SH-SY5Y (cell line): ENCODE measurements at regions not wholly inside any gene's neighbourhood (a gene's known extent, or its start where the extent isn't known, plus 50 kb on each side); places are given as distances from the start of the nearest gene placed in this dataset.

Experiments used
- GATA2 ChIP-seq: IDR thresholded peaks from 2 replicates; pipeline ENCODE4 v1.6.1; 2011; ENCODE audit warnings: mild to moderate bottlenecking, low read depth, low read length
- GATA3 ChIP-seq: IDR thresholded peaks from 2 replicates; pipeline ENCODE4 v1.6.1; 2011; ENCODE audit warnings: low read depth, mild to moderate bottlenecking, low read length, moderate library complexity

DNA sequence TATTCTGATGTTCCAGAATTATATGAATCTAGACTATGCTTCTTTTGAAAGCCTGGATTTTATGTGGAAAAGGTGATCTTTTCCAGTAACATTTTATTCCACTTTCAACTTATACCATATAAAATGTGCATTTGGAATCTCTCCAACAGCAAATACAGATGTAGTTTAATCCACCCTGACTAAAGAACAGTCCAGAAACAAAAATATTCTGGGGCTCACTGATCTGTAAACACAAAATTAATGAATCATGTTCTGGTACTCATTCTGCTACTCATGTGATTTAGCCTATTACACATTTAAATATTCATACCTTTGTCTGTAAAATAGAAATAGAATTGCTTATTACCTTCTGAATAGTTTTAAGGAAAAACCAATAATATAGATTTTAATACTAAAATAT, 125.8 kb downstream of the ARRDC3 start:
- TF ChIP-seq GATA2 (no peak), GATA3 (no peak)
